Neural cell (in vitro differentiated cells): ENCODE measurements at regions not wholly inside any gene's neighbourhood (a gene's known extent, or its start where the extent isn't known, plus 50 kb on each side); places are given as distances from the start of the nearest gene placed in this dataset.

Experiments used
- EP300 ChIP-seq: fragments of 450-650 bp; conservative IDR thresholded peaks from 2 replicates; pipeline ENCODE4 v1.6.1; 2014; ENCODE audit warnings: antibody characterized with exemption, mild to moderate bottlenecking, moderate library complexity; ENCODE audit not compliant: poor library complexity, severe bottlenecking
- EZH2 ChIP-seq: fragments of 200-600, 300-800 bp; shearing (Covaris generic), sonication (generic); IDR thresholded peaks from 2 replicates; pipeline ENCODE4 v1.6.1; 2014; ENCODE audit warnings: antibody characterized with exemption, low read length, borderline replicate concordance, mild to moderate bottlenecking; ENCODE audit not compliant: insufficient read depth, poor library complexity, severe bottlenecking
- REST ChIP-seq: IDR thresholded peaks from 2 replicates; pipeline ENCODE4 v1.6.1; 2012; ENCODE audit warnings: borderline replicate concordance
- SMC3 ChIP-seq: fragments of 450-650 bp; conservative IDR thresholded peaks from 2 replicates; pipeline ENCODE4 v1.6.1; 2014; ENCODE audit warnings: antibody characterized with exemption, mild to moderate bottlenecking, moderate library complexity; ENCODE audit not compliant: poor library complexity
- TAF1 ChIP-seq: IDR thresholded peaks from 2 replicates; pipeline ENCODE4 v1.6.1; 2012; ENCODE audit warnings: low read depth
- TF ChIP-seq, protein P1 (sequence below): fragments of 450-650 bp; IDR thresholded peaks from 2 replicates; pipeline ENCODE4 v1.5.1; 2014; ENCODE audit warnings: antibody characterized with exemption, mild to moderate bottlenecking, moderate library complexity; ENCODE audit not compliant: poor library complexity, severe bottlenecking

DNA sequence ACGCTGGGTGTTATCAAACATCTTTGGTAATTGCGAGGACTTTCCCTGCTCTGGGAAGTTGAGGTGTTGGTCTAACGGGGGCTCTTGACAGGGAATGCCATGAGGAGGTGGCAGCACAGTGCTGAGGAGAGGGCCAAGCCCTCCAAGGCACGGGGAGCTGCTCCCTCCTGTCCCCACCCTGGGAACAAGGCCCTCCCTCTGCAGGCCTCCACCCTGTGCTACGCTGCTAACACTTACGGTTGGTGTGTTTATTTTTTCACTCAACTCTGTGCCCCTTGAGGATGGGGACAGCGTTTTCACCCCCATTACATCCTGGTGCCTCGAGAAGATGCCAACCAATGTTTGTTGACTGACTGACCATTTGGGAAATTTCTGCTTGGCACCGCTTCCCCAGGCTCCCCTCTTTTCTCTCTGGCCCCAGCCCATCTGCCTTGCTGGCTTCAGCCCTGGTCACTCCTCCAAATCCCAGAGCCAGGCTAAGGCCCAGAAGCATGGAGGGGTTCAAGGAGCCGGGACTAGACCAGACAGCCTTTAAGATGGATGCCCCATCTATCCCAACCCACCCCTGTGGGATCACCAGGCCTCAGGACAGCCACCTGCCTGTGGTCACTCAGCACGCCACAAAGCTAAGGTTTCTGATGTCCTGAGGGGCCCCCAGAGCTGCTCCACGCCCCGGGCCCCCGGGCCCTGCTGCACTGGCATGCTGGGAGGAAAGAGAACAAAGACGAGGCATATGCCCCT, 125.7 kb downstream of the BARX1 start:
- TF ChIP-seq, protein P1, sequence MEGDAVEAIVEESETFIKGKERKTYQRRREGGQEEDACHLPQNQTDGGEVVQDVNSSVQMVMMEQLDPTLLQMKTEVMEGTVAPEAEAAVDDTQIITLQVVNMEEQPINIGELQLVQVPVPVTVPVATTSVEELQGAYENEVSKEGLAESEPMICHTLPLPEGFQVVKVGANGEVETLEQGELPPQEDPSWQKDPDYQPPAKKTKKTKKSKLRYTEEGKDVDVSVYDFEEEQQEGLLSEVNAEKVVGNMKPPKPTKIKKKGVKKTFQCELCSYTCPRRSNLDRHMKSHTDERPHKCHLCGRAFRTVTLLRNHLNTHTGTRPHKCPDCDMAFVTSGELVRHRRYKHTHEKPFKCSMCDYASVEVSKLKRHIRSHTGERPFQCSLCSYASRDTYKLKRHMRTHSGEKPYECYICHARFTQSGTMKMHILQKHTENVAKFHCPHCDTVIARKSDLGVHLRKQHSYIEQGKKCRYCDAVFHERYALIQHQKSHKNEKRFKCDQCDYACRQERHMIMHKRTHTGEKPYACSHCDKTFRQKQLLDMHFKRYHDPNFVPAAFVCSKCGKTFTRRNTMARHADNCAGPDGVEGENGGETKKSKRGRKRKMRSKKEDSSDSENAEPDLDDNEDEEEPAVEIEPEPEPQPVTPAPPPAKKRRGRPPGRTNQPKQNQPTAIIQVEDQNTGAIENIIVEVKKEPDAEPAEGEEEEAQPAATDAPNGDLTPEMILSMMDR, result no peak
- no peak for TF ChIP-seq REST
- TF ChIP-seq EP300, result no peak
- TF ChIP-seq EZH2, result no peak
- TF ChIP-seq SMC3, result no peak
- TF ChIP-seq TAF1, result no peak
